ENCODE measurements at regions not wholly inside any gene's neighbourhood (a gene's known extent, or its start where the extent isn't known, plus 50 kb on each side); places are given as distances from the start of the nearest gene placed in this dataset.

DNA sequence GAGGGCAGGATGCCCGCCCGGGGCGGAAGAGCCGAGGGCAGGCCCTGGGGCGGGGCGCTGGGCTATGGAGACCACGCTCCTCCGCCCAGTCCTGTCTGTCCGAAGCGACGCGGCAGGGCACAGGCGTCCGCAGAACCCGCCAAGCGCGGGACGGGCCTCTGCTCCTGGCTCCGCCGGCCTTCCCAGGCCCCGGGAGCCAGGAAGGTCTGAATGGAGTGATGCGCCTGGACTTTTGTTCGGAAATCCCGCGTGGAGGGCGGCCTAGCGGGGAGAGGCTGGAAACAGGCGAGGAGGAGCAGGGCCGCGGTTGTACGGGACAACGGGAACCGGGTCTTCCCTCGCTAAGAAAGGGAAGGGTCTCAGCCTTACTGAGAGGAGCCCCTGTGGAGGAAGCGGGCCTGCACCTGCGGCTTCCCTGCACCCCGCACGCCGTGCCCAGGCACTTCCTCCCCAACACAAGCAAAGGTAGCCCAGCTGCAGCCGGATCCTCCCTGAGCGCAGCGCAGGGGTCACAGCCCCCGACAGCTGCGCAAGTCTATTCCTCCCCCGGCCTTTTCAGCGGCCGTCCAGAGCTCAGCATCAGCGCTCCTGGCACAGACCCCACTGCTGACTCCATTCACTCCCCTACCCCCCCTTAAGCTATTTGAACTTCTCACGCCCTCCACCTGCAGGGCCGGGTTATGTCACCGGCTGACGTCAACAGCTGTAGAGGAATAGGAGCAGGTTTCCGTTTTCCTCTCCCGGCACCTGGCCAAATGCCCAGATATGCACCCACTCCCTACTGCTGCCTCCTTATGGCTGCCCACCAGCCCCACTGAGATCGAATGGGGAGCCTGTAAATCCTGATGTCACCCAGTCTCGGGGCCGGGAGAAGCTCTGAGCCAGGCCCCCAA is 143.2 kb upstream of the RET start:
- DNase-seq, result peak; percentile 98

DNA sequence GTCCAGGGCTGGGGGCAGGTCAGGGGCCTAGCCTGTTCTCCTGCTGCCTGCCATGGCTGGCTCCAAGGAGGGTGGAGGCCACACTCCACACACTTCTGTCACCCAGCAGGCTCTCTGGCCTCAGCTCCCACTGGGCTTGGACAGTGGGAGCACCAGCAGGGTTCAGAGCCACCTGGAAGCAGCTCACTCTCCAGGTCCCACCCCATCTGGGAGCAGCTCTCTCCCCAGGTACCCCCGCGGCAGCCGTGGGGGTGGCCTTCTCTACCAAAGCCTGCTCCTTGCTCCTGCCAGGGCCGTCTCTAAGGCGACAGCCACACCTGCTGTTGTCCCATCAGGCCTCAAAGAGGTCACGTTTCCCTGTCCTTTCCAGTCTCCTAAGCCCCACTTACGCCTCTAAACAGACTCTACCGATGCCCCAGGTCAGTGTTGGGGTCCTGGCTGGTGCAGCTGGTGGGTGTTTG is 142.5 kb upstream of the RET start:
- DNase-seq, result peak; percentile 89

DNA sequence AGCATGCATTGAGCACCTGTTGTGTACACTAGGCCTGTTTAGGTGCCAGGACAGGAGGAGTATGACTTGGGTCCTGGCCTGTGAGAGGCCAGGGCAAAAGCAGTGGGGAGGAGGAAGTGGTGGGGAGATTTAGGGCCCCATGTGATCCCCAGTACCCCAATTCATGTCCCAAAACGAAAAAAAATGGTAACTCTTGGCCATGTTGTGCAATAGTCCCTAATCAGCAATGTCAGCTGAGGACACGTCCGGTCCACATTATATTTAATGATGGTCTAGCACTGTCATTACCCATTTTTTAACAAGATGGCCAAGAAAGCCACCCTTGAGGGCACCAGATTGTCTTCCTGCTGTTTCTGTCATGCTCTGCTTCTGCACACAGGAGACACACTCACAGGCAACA is 142.0 kb upstream of the RET start:
- peak; percentile 35 for DNase-seq

DNA sequence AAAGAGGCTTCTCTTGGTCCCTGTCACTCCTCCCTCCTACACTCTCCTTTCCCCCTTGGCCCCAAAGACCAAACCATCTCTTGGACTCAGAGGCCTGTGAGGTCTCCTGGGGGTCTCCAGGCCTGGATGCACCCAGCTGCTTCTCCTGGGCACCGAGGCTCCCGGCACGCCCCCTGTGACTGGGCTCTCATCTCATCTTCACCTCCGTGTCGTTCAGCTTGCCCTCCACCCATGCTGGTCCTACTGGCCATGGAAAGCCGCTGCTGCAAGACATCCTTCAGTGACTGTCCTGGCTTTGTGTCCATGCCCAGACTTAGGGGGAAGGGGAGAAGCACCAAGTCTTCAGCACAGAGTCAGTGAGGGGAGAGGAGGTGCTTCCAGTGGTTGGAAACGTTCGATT is 141.4 kb upstream of the RET start:
- no peak for DNase-seq

DNA sequence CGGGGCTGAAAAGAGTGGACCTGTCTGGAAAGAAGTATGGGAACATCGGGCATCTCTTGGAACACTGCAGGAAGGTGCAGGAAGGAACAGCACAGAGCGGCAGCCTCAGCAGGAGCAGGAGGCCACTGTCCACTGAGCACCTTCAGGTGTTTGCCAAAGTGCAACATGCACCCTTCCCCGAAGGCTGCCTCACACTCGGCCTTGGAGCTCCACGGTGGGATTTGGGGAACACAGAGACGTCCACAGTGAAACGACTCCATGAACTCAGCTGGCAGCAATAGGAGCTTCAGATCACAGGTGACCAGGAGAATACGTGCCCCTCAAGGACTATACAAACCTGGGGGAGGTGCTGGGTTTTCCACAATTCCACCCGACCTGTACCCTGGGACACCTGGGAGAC is 140.3 kb upstream of the RET start:
- DNase-seq, result no peak

DNA sequence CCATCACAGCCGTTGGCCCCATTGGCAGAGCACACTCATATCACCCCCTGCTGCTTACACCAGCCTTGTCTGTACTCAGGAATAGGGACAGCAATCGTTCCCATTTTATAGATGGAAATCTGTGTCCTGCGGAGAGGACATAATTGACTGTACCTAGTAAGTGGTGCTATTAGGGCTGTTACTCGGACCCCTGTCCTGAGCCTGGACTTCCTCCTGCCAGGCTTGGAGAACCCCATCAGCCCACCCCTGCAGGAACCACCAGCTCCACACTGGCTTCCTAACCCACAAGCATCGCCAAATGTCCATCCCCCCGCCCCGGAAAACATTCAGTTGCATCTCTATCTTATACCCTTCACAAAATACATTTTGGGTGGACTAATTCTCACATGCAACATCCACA is 139.8 kb upstream of the RET start:
- DNase-seq, result no peak

DNA sequence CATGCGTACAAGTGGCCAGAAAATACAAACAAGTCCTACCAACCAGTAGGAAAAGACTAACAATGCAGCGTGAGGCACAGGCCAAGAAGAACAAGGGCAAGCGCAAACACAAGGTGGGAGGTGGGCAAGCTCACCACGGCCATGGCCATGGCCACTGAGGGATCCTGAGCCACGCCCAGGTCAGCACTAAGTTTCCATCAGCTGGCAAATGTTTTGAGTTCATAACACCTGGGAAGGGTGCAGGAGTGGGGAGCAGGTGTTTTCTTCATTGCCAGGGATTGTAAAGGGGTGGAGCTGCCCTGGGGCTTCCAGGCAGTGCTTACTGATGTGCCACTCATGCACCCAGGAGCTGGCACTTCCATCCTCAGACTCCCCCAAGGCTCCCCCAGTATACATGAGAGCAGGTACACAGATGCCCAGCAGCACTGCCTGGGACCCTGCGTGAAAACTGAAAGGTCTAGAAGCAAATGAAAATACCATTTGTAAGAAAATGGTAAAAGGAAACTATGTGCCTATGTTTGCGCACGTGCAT is 139.2 kb upstream of the RET start:
- peak; percentile 25 for DNase-seq

DNA sequence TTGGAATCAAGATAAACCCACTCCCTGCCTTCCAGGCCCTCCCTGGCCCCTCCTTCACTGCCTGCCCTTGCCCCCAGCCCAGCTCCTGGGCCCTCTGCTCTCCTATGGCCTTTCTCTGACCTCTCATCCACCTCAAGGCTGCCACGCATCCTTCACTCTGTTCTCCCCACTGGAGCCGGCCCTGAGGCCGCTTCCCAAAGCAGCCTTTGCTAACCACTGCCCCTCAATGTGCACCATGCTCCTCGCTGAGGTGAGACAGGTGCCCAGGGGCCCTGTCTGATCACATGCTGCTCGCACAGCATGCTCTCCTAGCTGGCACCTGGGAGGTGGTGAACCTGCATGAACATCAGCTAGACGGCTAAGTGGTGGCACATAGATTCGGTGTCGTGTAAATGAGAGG is 138.5 kb upstream of the RET start:
- DNase-seq, result no peak

DNA sequence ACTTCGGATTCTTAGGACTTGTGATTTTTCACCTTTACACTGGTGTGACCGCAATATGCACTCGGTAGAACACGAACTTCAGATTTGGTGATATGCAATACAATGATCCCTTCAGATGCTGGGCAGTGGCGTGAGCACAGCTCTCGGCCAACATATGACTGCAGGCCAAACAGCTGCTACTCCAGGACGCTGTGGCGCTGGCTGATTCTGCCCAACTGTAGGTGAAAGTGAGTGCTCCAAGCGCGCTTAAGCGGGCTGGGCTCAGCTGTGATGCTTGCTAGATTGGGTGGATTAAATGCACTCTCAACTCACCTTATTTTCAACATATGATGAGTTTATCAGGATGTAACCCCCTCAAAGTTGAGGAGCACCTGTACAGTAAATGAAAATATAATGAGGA is 137.6 kb upstream of the RET start:
- no peak for DNase-seq

DNA sequence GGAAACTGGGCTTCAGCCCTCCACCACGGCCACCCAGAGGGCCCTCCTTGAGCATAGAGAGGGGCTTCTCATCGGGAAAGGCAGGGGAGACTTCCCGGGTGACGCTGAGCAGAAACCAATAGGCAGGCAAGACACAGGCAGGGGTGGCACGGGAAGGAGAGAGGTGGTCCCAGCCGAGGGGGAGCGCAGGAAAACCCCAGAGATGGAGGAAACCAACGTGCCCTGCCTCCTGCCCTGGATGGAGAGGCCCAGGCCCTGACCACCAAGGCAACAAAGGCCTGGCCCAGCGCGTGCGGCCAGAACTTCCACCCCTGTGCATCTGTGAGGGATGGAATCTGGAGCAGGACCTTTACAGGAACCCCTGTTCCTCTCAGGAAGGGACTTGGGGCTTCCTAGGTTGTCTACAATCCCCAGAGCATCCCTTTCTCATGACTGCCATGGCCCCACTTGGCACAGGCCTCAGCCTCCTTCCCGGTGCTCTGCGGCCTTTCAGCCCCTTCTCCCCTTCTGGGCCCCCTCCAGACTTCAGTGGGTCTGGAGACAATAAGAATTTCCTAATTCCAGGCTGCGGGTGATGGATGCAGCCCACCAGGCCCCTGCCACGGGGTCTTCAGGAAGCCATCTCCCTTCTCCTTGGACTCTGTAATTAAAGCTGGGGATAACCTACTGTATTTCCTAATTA is 137.0 kb upstream of the RET start:
- no peak for DNase-seq

DNA sequence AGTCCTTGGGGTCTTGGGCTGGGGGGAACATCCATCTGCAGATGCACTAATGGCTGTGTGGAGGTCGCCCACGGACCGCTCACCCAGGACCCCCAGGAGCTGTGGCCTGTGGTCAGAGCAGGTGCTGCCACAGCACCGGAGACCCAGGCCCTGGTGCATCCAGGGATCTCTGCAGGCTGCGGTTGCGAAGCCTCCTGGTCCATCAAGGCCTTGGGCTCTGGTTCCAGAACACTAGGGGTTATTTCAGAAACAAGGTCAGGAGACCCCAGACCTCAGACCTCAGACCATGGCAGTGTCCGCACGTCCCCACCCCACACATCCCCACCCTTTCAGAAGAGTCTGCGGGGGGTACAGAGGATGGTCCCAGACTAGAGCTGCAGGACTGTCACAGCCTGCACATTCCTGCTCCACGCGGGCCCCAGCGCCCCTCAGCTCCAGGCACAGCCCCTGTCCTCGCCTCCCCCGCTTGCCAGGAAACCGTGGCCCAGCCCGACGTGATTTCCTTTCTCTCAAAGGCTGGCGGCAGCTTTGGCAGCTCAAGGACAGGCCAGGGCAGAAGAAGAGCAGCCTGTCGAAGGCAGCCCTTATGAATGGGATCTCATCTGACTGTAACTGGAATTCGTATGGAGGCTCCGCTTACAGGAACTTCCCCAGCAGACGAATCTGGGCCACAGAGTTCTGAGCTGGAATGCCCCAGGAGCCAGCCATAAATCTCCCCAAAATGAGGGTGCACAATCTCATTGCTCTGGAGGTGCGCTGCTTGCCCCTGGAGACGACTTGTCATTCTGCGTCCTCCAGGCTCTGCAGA is 136.2 kb upstream of the RET start:
- no peak for DNase-seq

DNA sequence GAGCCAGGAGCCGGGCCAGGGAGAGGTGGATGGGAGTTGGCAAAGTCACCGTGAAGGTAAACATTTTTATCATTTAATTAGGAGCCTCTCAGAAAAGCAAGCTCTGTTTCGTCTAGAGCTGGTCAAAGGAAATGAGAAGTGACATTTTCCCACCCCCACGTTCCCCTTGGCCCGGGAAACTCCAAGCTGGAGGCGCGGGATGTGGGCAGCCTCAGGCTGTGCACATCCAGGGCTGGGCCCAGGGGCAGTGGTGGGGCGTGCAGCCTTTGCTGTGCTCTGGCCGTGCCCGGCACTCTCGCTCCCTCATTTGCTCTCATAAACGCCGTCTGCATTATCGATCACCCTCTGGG is 135.6 kb upstream of the RET start:
- DNase-seq, result no peak

DNA sequence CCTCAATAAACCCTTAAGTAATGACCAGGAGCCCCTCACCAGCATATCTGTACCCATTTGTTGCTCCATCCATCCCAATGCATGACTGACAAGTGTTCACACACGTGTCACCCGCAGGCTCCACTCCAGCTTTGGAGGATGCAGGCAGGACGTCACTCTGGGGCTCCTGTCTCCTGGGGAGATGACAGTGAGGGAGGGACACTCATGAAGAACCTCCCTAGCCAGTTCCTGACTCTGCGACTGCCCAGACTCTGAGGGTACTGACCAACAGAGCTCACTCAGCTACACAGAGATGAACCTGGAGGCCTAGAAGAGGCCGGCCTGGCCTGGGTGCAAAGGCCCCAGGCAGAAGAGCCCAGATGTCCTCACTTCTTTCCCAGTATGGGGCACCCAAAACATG is 135.1 kb upstream of the RET start:
- DNase-seq, result no peak

DNA sequence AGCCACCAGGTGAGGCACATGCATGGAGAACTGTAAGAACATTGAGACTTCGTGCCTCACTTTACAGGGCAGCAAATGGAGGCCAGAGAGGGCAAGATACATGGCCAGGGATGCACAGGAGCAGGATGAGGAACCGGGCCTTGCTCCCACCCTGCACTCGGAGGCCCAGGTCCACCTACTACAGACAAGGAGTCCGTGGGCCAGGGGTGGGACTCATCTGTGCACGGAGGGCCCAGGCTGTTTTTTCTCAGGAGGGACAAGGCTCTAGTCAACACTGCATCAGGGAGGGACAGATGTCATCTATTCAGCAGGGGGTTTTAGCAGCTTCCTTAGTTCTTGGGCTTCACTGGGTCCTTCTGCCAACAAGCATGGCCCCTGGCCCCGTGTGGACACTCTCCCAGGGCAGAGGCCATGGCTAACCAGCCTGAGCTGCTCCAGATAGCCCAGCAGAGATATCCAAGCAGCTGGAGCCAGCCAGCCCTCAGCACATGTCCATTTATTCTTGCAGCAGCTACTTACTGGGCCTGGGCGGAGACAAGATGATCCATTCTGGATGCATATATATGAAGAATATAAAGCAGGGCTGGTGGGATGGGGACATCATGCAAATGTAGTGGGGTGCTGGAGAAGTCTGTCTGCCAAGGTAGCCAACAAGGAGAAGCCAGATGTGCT is 134.5 kb upstream of the RET start:
- DNase-seq, result no peak

DNA sequence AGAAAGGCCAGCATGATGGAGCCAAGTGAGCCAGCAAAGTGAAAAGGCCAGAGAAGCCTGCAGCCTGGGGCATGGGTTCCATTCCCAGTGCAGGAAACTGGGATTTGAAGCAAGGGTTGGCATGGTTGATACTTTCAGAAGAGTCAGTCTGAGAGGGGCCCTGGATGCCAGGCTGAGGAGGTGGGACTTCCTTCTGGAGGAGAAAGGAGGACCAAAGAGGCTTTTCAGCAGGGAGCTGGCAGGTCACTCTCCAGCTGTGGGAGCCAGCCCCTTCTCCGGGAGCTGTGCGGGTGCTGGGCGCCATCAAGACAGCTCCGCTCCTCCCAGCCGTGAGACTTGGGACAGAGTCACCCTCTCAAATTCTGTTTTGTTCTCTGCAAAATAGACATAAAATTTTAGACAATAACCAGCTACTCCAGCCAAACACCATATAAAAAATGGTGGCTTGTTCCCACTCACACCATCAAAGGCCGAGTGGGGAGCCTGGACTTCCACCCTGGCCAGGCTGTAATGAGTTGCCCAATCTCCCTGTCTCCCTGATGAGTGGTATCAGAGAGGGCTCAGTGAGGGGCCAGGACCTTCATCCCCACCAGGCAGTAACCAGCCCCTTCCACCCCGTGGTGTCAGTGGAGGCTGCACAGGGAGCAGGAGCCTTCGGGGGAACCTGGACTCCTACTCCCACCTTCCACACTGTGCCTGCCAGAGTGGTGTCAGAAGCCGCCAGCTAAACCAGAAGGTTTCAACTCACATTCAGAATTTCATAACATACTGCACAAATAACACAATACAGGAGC is 133.6 kb upstream of the RET start:
- no peak for DNase-seq

DNA sequence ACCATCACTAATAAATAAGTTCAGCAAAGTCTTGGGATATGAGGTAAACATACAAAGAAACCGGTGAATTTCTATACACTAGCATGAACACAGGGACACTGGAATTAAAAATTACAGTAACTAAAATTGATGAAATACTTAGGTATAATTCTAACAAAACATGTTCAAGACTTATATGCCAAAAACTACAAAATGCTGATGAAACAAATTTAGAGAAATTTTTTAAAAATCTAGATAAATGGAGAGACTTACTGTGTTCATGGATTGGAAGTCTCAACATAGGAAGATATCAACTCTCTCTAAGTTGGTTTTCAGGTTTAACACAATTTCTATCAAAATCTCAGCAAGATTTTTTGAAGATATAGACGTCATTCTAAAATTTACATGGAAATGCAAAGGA is 128.8 kb upstream of the RET start:
- no peak for DNase-seq

DNA sequence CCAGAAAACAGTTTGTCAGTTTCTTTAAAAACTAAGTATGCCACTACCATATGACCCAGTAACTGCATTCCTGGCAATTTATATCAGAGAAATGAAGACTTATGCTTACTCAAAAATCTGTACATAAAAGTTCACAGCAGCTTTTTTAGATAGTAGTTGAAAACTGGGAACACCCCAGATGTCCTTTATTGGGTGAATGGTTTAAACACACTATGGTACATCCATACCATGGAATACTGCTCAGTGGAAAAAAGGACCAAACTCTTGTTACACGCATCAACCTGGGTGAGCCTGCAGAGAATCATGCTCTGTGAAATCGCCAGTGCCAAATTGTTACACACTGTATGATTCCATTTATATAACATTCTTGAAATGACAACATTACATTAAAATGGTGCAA is 127.6 kb upstream of the RET start:
- DNase-seq, result no peak

DNA sequence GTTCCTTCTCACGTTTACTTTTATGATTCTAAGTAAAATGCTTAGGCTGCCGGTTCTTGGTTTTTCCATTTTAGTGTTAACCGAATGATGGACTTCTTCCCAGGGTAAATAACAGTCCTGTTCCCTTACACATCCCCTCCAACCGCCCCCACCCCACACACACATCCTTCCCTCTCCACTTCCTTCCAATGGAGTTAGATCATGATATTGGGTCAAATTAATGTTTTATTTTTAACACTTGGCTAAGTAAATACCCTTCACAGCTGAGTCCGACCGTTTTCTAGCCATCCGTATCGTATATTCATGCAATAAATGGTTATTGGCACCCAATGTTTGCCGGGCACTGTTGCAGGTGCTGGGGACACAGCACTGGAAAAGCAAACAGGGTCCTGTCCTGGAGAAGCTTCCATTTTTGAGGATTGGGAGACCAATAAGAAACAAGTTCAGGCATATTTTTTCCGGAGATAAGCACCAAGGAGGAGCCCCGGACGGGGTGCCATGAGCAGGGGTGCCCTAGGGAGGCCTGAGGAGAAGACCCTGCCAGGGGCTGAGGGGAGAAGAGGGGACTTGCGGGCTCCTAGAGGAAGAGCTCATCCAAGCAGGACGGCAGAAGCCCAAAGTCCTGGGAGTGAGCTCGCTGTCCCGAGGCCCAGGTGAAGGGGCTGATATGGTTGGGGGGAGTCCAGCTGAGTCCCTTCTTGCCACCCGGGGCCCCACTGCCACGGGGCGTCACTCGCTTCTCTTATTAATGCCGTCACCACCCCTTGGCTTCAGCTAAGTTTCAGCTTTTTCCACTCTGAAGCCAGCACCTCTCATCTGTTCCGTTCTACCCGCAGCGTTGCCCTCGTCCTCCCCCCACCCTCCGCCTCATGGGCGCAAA is 126.0 kb upstream of the RET start:
- DNase-seq, result no peak

DNA sequence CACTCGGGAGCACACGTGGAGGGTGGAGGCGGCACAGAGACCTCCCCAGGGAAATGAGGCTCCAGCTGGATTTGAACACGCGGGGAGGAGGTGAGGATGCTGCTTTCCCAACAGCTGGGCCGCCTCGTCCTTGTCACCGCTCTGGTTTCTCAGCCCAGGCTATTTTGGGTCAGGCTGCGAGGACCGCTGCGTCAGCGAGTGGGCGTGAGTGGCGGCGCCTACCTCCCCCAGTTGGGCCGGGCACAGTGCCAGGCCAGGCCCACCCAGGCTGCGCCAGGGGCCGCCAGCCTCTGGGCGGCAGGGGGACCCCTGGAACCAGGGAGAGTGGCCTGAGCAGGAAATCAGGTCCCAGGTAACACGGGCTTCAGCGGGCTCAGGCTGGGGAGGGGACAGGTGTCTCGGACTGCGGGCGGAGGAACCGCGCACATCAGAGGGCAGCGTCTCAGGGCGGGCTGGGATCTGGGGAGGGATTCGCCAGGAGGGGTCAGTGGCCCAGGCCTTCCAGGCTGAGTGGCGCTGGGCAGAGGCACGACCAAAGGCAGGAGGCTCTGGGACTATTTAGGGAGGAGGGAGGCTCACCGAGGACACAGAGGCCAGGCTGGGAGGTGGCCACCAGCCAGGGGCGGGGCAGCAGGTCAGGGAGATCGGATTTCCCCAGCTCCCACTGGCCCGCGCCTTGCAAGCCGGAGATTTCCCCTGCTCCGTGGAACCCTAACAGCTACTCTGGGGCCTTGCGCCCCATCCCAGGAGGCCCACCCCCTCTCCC is 125.2 kb upstream of the RET start:
- DNase-seq, result peak; percentile 93

DNA sequence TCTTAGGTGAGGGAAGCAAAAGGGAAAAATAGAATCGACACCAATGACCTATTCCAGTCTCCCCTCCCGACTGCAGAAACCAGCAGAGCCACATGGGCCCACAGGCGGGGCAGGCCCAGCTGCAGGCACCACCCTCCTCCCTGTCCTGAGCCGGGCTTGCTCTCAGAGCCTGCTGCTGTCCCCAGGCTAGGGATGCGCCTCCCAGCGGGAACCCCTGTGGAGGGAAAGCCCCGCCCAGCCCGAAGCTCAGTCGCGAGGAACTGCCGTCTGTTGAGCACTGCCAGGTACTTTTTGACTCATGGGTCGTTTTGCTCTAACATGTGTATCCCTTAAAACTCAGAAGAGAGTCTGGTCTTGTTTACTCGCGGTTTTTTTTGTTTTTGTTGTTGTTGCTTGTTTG is 124.5 kb upstream of the RET start:
- peak; percentile 96 for DNase-seq

Data from DMS53 (cell line).